ENCODE measurements at regions not wholly inside any gene's neighbourhood (a gene's known extent, or its start where the extent isn't known, plus 50 kb on each side); places are given as distances from the start of the nearest gene placed in this dataset.

- Mint-ChIP-seq H3K4me1 (peaks cover 31% of the 10 kb centered on the region), H3K9me3 (peaks cover 4% of the 10 kb centered on the region), H3K4me3 (no peak overlapping the region), H3K36me3 (peaks cover 8% of the 10 kb centered on the region), H3K27ac (no peak overlapping the region), H3K27me3 (peaks cover 2% of the 10 kb centered on the region)
- DNase-seq = no peak
- ATAC-seq (ENCODE audit: low read depth) = no peak
- POLR2A ChIA-PET = no interaction called here
Measured at GRCh38 chr4:14878681-14879080, 123.6 kb upstream of the CPEB2 start.

DNA sequence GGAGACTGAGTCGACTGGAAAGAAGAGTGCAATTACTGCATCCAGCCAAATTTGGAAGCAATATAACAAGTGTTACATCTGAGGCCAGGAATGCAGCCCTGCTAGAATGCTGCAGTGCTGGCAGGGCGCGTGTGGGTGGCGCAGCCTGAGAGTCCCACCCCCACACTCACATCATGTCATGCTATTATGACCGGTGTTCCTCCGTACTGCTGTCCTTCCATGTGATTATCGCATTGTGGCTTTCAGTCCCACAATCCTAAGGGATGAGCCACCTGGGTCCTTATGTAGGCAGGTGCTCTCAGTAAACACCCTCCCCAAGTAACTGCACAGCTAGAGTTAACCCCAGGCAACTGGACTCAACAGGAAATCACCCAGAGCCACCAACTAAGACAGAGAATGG lies 122.6 kb upstream of the CPEB2 start:
- Mint-ChIP-seq H3K4me1 (peaks cover 29% of the 10 kb centered on the region), H3K9me3 (peaks cover 4% of the 10 kb centered on the region), H3K4me3 (no peak overlapping the region), H3K27ac (no peak overlapping the region), H3K36me3 (peaks cover 8% of the 10 kb centered on the region), H3K27me3 (peaks cover 6% of the 10 kb centered on the region)
- POLR2A ChIA-PET = no interaction called here
- DNase-seq (no peak), ATAC-seq (ENCODE audit: low read depth) (no peak)

DNA sequence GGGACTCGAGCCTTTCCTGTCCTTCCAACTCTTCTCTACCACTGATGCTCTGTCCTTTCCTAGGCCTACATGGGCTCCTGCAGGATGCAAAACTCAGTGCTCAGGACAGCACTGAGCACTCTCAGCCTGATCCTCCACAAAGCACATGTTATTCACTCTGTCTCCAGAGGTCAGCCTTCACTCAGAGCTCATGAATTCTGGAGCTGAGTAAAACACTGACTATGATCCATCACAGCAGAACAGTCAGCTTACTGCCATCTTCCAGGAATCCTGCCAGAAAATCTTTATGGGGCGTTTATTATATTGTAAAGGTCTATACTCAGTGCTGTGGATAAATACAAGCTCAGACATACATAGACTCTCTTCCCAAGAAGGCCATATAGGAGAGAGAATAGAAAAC lies 121.5 kb upstream of the CPEB2 start:
- no peak for DNase-seq
- Mint-ChIP-seq H3K27ac (no peak overlapping the region), H3K9me3 (peaks cover 3% of the 10 kb centered on the region), H3K27me3 (peaks cover 6% of the 10 kb centered on the region), H3K36me3 (peaks cover 4% of the 10 kb centered on the region), H3K4me3 (no peak overlapping the region), H3K4me1 (peaks cover 18% of the 10 kb centered on the region)
- no peak for ATAC-seq (ENCODE audit: low read depth)
- POLR2A ChIA-PET = no interaction called here

- no peak overlapping the region for H3K27ac Mint-ChIP-seq
- peaks cover 2% of the 10 kb centered on the region for H3K4me1 Mint-ChIP-seq
- DNase-seq = no peak
- peaks cover 1% of the 10 kb centered on the region for H3K9me3 Mint-ChIP-seq
- H3K27me3 Mint-ChIP-seq = peaks cover 6% of the 10 kb centered on the region
- no peak for ATAC-seq (ENCODE audit: low read depth)
- H3K36me3 Mint-ChIP-seq = no peaks in the 10 kb centered on the region
- no peak overlapping the region for H3K4me3 Mint-ChIP-seq
- POLR2A ChIA-PET = no interaction called here
Measured at GRCh38 chr4:14883166-14883565, 119.1 kb upstream of the CPEB2 start.

GRCh38 chr4:14883661-14884060 lies 118.6 kb upstream of the CPEB2 start:
- peaks cover 6% of the 10 kb centered on the region for H3K27me3 Mint-ChIP-seq
- no peaks in the 10 kb centered on the region for H3K4me1 Mint-ChIP-seq
- ATAC-seq (ENCODE audit: low read depth) (no peak), DNase-seq (no peak)
- H3K4me3 Mint-ChIP-seq = no peak overlapping the region
- POLR2A ChIA-PET = no interaction called here
- no peak overlapping the region for H3K27ac Mint-ChIP-seq
- H3K9me3 Mint-ChIP-seq = peaks cover 1% of the 10 kb centered on the region
- no peaks in the 10 kb centered on the region for H3K36me3 Mint-ChIP-seq

- Mint-ChIP-seq H3K9me3 (peaks cover 1% of the 10 kb centered on the region), H3K36me3 (no peaks in the 10 kb centered on the region)
Measured at GRCh38 chr4:14887842-14888433, 114.3 kb upstream of the CPEB2 start.

DNA sequence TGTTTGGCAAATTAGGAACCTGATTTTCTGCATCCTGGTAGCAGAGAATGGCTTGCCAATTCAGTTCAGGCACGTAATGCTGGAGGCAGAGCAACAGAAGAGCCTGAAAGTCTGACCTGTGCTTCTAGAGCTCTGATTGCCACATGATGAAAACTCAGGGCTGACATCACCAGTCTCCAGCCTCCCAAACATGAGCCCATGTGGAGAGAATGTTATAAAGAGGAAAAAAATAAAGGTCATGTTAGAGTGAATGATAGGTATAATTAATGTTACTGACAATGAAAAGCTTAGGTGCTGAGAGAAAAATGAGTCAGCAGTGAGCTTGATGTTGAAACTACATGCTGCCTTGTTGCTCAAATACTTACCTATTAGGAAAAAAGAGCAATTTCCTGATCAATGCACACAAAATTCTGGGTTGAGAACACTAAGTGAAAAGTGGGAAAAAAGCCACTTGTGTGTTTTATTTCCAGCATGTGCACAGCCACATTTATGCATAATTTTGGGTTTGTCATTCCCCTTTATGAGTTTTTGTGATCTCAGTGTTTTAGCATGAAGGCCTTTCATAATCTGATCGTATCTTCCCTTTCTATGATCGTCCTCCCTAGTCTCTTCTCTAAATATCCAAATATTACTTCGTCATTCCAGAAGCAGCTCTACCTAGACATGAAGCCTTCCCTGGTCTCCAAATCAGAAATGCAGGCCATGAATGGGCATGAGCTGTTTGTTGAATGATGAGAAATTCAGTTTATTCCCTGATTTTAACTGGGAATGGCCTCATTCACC lies 113.3 kb upstream of the CPEB2 start:
- Mint-ChIP-seq H3K4me3 (no peak overlapping the region), H3K36me3 (no peaks in the 10 kb centered on the region), H3K27me3 (peaks cover 11% of the 10 kb centered on the region), H3K4me1 (no peaks in the 10 kb centered on the region), H3K9me3 (peaks cover 1% of the 10 kb centered on the region), H3K27ac (no peak overlapping the region)
- ATAC-seq (ENCODE audit: low read depth) (no peak), DNase-seq (no peak)
- POLR2A ChIA-PET = no interaction called here

More at GRCh38 chr4:14887842-14888433, 114.3 kb upstream of the CPEB2 start:
- POLR2A ChIA-PET = no interaction called here
- H3K27ac Mint-ChIP-seq = no peak overlapping the region
- no peaks in the 10 kb centered on the region for H3K4me1 Mint-ChIP-seq
- ATAC-seq (ENCODE audit: low read depth) (no peak), DNase-seq (no peak)
- H3K4me3 Mint-ChIP-seq = no peak overlapping the region
- peaks cover 12% of the 10 kb centered on the region for H3K27me3 Mint-ChIP-seq

DNA sequence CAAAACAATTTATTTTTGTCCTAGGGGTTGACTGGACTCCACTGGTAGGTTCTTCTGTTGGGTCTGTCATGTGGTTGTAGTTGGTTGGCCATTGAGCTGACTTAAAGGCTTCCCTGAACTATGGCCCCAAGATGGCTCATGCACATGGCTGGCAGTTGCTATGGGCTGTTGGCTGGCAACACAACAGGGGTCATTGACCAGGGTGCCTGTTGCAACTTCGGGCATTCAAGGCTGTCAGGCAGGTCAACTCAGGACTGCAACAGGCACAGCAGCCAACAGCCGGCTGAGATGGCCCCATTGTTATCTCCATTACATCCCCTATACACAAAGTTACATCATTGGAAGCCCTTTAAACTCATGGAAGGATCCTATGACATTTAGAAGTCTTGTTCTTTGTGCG lies 109.7 kb upstream of the CPEB2 start:
- Mint-ChIP-seq H3K4me1 (no peaks in the 10 kb centered on the region), H3K4me3 (no peak overlapping the region), H3K27ac (no peak overlapping the region), H3K36me3 (no peaks in the 10 kb centered on the region), H3K27me3 (peaks cover 12% of the 10 kb centered on the region), H3K9me3 (no peaks in the 10 kb centered on the region)
- POLR2A ChIA-PET = no interaction called here
- ATAC-seq (ENCODE audit: low read depth) = no peak
- no peak for DNase-seq

GRCh38 chr4:14893713-14894112 lies 108.6 kb upstream of the CPEB2 start:
- no peak overlapping the region for H3K27ac Mint-ChIP-seq
- no peaks in the 10 kb centered on the region for H3K9me3 Mint-ChIP-seq
- DNase-seq (no peak), ATAC-seq (ENCODE audit: low read depth) (no peak)
- no peaks in the 10 kb centered on the region for H3K4me1 Mint-ChIP-seq
- no peak overlapping the region for H3K4me3 Mint-ChIP-seq
- POLR2A ChIA-PET = no interaction called here
- H3K27me3 Mint-ChIP-seq = peaks cover 14% of the 10 kb centered on the region
- no peaks in the 10 kb centered on the region for H3K36me3 Mint-ChIP-seq

- DNase-seq = no peak
- no peak overlapping the region for H3K4me3 Mint-ChIP-seq
- peaks cover 17% of the 10 kb centered on the region for H3K27me3 Mint-ChIP-seq
- H3K9me3 Mint-ChIP-seq = no peaks in the 10 kb centered on the region
- H3K27ac Mint-ChIP-seq = no peak overlapping the region
- no peaks in the 10 kb centered on the region for H3K36me3 Mint-ChIP-seq
- POLR2A ChIA-PET = no interaction called here
- no peaks in the 10 kb centered on the region for H3K4me1 Mint-ChIP-seq
- no peak for ATAC-seq (ENCODE audit: low read depth)
Measured at GRCh38 chr4:14894392-14895292, 107.6 kb upstream of the CPEB2 start.

DNA sequence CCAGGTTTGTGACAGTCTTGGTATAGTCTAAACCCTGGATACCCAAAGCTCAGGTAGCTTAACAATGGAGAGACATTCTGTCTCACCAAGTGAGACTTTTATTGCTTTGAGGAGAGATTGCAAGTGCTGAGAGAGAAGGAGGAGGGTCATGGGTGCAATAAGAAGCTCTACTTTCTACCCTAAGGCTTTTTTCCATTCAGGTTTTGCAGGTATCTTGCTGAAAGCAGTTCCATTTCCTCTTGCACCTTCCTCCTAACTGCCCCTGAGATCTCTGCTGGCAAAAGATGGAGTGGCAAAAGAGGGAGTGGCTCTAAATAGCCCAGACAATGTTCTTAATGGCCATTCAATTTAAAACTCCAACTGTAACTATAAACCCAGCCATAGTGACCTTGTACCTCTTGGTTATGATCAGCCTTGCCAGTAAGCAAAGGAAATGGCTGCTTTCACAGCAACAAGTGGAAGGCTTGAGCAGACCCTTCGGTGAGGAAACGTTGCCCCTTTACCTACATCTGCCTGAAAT lies 105.6 kb upstream of the CPEB2 start:
- DNase-seq (no peak), ATAC-seq (ENCODE audit: low read depth) (no peak)
- Mint-ChIP-seq H3K9me3 (no peaks in the 10 kb centered on the region), H3K36me3 (no peaks in the 10 kb centered on the region), H3K27me3 (peaks cover 12% of the 10 kb centered on the region), H3K4me3 (no peak overlapping the region), H3K27ac (no peak overlapping the region), H3K4me1 (no peaks in the 10 kb centered on the region)
- POLR2A ChIA-PET = no interaction called here

GRCh38 chr4:14897217-14897616 lies 105.1 kb upstream of the CPEB2 start:
- H3K9me3 Mint-ChIP-seq = no peaks in the 10 kb centered on the region
- H3K4me1 Mint-ChIP-seq = no peaks in the 10 kb centered on the region
- no peak for DNase-seq

GRCh38 chr4:14898989-14899388 lies 103.3 kb upstream of the CPEB2 start:
- POLR2A ChIA-PET = no interaction called here
- H3K4me1 Mint-ChIP-seq = no peaks in the 10 kb centered on the region
- no peaks in the 10 kb centered on the region for H3K9me3 Mint-ChIP-seq
- DNase-seq (no peak), ATAC-seq (ENCODE audit: low read depth) (no peak)
- no peaks in the 10 kb centered on the region for H3K36me3 Mint-ChIP-seq
- H3K4me3 Mint-ChIP-seq = no peak overlapping the region
- no peak overlapping the region for H3K27ac Mint-ChIP-seq
- H3K27me3 Mint-ChIP-seq = peaks cover 11% of the 10 kb centered on the region

More at GRCh38 chr4:14897217-14897616, 105.1 kb upstream of the CPEB2 start:
- Mint-ChIP-seq H3K4me3 (no peak overlapping the region), H3K36me3 (no peaks in the 10 kb centered on the region), H3K27me3 (peaks cover 11% of the 10 kb centered on the region), H3K27ac (no peak overlapping the region)
- POLR2A ChIA-PET = no interaction called here
- no peak for ATAC-seq (ENCODE audit: low read depth)
